HG02885 (cell line): ENCODE measurements at regions not wholly inside any gene's neighbourhood (a gene's known extent, or its start where the extent isn't known, plus 50 kb on each side); places are given as distances from the start of the nearest gene placed in this dataset.
"Not testable (repeated sequence)": the region's sequence is repeated elsewhere in the genome, so short reads cannot be mapped to it uniquely, and the experiment has no call there.

Experiments used
- ATAC-seq: cut with Tn5 transposase; IDR thresholded peaks from one replicate; pipeline ENCODE4 v1.9.1; 2021; ENCODE audit warnings: mild to moderate bottlenecking; ENCODE audit not compliant: unreplicated experiment, poor library complexity

DNA sequence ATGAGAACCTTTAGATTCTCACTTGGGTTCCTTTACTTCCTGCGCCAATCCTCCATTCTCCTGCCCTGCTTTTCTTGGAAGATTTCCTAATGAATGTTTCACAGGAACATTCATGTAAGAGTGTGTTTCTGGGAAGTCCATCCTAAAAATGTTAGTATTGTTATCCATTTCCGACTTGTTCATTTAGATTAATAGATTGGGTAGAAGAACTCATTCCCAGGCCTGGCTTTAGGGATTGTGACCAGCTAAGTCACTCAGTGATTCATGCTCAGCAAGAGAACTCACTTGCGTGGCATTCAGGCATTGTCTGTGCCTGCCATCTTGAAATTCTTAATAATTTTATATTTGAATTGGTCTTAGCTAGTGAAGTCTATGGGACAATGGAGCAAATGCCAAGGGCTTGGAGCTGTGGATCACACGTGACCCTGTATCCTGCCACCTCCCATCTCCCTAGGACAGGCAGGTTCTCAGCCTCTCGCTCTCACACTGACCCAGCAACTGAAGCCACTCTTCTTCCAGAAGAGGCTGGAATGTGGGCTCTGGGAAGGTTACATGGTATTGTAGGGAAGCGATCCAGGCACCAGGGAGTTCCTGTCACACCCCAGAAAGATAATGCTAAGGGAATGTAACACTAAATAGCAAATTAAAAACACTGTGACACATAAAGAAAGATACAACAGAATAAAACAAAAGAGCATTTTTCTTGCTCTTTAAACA lies 562.1 kb downstream of the TMA16 start:
- no peak for ATAC-seq

DNA sequence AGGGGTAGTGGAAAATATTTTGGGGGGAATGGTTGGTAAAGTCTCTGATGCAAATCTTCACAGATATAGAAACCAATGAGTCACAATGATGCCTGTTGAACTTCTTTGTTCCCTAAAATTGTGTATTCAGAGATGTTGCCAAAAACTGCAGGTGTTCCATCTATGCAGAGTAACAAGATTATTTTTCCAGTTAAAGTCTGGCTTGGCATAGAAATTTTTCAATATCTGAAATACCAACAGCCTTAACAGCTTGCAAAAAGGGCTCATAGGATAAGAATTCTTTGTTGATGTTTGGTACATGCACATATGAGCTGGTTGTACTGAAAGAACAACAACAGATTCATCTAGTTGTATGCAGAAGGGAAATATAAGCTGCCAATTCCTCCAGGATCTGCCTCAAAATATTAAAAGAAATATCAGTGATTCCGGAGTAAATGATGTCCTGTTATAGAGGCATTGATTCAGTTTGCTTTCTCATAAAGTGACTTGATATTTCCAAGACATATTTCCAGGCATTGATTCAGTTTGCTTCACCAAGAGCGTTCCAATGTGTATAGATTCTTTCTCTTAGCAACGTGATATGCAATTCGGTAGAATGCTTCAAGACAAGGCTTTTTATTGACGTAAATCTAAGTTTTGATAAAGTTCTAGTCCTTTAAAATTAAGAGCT lies 564.4 kb downstream of the TMA16 start:
- ATAC-seq = no peak

DNA sequence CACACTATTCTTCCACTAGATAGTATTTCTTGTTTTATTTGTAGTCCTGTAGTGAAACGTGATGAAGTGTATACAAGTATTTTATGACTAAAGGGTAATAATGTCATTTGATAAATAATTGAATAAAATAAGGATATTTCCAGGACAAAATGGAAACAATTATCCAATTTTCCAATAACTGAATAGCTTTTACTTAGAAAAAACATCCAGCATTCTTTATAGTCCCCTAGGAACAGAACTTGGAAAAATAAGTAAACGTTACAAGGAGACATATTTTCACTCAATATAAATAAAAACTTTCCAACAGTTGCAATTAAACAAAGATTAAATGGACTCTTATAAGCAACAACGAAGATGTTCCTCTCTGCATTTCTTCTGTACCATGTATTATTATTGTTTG lies 566.0 kb downstream of the TMA16 start:
- no peak for ATAC-seq

DNA sequence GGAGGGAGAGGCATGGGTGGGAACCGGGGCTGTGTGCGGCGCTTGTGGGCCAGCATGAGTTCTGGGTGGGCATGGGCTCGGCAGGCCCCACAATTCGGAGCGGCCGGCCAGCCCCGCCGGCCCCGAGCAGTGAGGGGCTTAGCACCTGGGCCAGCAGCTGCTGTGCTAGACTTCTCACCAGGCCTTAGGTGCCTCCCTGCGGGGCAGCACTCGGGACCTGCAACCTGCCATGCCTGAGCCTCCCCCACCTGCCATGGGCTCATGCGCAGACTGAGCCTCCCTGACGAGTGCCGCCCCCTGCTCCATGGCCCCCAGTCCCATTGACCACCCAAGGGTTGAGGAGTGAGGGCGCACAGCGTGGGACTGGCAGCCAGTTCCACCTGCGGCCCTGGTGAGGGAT lies 573.9 kb downstream of the TMA16 start:
- ATAC-seq = no peak

DNA sequence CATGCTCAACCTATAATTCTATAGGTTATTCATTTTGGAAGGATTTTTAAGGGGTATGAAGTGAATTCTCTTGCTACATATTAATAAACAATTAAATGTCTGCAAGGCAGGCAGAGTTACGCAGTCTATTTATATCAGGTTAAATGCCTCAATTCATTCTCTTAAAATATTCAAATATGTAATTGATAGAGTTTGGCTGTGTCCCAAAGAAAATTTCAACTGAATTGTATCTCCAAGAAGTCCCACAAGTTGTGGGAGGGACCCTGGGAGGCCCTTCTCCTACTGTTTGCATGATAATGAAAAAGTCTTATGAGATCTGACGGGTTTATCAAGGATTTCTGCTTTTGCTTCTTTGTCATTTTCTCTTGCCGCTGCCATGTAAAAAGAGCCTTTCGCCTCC lies 576.1 kb downstream of the TMA16 start:
- no peak for ATAC-seq

DNA sequence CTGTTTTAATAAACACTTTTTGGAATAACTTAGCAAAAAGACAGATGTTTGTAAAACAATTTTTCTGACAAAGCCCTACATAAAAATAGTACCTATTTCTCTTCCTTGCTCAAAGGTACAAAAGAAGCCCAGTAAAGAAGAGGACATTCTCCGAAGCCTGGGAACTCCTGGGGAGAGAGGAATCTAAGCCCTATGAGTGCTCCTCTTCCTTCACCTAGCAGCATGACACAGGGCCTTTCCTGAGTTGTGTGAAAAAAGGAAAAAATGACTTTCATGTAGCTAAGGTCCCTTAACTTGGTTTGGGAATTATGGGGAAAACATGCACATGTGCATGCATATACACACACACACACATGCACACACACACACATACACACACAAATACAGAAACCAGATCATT lies 586.9 kb downstream of the TMA16 start:
- ATAC-seq = no peak

DNA sequence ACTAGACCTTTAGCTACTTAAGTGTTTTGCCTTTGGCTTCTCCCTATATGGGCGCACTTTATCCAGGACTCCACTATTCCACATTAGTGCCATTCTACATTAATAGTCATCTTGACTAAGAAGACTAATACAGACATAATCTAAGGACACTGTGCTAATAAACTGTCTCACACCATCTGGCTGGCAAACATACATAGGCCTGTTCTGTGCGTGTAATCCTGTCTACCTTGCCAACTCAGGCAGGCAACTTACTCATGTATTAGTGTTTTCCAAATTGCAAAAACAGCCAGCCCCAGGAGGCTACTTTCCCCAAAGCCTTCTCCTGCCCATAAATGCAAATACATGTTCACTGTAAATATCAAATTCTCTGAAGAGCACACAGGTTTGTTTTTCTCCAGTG lies 587.3 kb downstream of the TMA16 start:
- ATAC-seq = no peak

DNA sequence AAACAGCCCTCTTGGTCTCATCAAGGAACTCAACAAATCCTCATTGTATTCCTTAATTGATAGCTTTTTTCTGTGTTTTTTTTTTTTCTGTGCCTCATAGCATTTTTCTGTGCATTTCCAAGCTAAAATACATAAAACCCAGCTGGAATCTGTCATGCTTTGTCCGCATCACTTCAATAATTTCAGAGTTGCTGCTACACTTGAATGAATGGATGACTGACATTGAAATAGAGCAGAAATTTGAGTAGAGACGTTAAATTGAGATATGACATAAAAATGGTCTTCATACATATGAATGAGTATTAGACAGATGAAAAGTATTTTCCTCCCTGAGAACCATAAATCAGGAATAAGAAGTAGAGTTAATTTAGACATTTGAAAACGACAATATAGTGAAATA lies 593.2 kb downstream of the TMA16 start:
- no peak for ATAC-seq

DNA sequence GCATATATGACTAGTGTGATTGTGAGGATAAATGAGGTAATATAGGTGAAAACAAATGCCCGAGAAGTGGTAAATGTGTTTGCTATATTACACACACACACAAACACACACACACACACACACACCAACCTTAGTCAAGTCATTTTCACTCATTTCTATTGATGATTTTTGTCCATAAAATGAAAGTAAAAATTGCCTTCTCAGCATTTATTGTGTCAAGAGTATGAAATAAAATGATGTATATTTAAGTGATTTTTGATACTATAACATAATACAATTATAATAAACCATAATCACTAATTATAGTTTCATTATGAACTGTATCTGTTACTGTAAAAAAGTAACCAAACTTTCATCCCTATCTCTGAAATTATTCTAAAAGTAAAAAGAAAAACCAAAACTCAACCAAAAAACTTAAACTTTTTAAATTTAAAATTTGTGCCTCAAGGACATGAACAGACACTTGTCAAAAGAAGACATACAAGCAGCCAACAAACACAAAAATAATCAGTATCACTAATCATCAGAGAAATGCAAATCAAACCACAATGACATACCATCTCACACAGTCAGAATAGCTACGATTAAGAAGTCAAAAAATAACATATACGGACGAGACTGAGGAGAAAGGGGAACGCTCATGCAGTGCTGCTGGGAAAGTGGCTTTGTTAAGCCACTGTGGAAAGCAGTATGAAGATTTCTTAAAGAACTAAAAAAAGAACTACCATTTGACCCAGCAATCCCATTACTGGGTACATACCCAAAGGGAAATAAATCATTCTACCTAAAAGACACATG lies 601.0 kb downstream of the TMA16 start:
- ATAC-seq = no peak

DNA sequence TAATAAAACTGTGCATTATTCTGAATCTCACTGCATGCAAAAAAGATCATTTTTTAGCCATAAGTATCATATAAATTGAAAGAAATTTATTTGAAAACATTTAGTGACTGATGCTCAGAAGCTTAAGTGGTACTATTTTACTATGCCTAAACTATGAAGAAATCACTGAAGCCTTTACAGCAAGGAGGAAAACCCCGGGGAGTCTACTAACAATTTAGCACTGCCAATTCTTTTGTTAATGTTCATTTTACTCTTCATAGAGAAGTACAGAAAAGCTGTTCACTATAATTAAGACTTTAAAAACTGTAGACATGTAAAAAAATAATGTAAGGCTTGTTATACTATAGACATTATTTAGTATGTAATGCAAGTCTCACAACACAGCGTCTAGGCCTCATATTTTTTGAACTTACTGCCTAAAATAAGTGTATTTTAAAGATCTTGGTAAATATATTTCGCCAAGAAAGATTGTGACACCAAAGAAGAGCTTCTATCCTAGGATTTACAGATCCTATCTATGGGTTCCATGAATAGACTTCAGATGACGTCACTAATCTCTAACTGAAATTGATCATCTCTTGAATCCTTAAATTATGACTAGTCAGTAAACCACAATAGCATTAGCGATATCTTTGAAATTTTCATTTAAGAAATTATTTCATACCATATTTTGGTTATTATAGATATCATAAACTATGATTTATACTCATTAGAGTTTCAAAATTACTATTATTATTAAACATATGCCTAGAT lies 602.5 kb downstream of the TMA16 start:
- ATAC-seq = no peak

DNA sequence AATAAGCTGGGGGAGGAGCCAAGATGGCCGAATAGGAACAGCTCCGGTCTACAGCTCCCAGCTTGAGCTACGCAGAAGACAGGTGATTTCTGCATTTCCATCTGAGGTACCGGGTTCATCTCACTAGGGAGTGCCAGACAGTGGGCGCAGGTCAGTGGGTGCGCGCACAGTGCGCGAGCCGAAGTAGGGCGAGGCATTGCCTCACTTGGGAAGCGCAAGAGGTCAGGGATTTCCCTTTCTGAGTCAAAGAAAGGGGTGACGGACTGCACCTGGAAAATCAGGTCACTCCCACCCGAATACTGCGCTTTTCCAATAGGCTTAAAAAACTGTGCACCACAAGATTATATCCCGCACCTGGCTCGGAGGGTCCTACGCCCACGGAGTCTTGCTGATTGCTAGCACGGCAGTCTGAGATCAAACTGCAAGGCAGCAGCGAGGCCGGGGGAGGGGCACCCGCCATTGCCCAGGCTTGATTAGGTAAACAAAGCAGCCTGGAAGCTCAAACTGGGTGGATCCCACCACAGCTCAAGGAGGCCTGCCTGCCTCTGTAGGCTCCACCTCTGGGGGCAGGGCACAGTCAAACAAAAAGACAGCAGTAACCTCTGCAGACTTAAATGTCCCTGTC lies 606.4 kb downstream of the TMA16 start:
- ATAC-seq = not testable (repeated sequence)

DNA sequence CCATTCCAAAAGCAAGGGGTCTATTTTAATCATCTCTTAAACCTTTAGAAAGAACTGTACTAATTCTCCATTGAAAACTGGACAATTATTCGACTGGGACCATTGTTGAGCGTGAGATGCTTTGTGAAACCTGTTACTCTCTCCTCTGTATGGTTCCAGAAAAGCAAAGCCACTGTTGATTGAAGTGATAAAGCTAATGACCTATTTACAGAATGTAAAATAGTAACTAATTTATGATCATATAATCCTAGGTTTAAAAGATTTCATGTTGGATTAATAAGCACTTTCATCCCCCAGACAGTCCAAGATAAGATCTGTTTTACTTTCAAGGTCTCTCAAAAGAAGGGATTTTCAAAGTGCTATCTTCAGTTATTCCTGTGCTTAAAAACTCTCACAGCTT lies 614.5 kb downstream of the TMA16 start:
- no peak for ATAC-seq

DNA sequence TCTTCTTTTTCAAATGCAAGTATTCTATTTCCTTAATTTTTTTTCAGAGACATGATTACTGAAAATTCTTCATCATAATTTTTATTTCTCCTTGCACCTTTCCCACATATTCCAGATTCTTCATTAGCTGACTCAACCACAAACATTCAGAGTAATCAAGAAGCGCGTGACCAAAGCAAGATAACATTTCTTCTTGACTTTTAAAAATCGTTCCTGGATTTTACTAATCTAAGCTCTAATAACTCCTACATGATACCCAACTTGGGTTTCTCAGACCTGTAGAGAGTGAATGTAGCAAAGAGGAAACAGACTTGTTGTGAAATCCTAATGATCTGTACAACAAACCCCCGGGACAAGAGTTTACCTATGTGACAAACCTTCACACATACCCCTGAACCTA lies 615.0 kb downstream of the TMA16 start:
- no peak for ATAC-seq

DNA sequence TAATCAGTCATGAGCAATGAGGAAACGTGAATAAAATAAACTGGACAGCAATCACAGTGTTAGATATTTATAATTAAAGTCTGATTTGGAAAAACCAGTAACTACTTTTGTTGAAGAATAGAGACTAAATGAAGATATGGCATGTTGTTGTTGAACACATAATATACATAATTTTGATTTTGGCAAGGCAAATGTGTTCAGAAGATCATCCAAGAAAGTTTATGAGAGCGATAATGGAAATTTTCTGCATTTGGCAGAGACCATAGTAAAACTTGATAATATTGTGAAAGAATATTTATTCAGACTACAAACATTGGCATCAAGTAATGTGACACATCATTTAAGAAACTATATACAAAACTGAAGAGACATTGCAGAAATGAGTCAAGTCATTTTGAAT lies 620.7 kb downstream of the TMA16 start:
- no peak for ATAC-seq

DNA sequence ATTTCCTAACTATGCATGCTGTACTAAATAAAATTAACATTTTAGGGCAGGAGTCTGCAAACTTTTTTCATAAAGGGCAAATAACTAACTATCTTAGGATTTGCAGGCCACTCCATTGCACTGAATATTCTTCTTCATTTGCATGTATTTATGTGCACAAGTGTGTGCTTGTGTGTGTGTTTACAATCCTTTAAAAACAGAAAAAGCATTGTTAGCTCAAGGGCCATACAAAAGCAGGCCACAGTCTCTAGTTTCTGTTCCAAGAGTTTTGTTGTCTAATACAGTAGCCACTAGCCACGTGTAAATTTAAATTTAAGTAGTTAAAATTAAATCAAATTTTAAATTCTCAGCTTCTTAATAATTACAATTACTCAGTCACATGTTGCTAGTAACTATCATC lies 621.8 kb downstream of the TMA16 start:
- no peak for ATAC-seq

DNA sequence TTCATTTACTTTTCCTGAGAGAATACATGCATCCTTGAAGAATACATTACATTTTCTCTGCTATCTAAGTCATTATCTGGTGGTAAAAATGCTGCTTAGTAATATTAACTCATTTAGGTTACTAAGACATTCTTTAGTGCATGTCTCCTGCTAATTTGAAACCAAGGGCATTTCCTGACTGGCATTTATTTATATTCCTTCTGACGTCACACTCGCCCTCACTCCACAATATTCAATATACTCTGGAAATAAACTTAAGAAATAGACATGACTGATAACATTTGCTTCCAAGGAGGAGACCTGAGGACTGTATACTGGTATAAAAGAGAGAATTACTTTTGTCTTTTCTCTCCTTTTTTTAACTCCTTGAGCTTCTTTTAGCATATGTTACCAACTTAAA lies 619.5 kb upstream of the SMIM31 start:
- ATAC-seq = no peak

DNA sequence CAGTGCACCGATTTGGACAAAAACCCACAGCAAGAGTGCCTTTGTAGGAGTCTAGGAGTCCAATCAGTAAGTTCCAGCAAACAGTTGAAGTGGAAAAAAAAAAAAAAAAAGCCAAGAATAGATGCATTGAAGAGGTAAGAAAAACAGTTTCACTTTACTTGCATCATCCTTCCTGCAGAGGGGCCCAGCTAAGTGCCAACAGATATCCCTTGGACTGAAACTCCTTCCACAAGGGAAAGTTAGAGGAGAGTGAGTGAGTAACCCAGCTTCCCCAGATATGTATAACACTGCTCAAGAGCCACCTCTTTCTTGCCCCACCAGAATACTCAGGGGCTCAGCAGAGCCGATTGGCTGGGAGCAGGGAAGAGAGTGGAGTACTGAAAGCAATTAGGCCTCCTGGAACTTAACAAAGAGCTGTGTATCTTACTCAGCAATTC lies 617.7 kb upstream of the SMIM31 start:
- peak; percentile 38 for ATAC-seq

DNA sequence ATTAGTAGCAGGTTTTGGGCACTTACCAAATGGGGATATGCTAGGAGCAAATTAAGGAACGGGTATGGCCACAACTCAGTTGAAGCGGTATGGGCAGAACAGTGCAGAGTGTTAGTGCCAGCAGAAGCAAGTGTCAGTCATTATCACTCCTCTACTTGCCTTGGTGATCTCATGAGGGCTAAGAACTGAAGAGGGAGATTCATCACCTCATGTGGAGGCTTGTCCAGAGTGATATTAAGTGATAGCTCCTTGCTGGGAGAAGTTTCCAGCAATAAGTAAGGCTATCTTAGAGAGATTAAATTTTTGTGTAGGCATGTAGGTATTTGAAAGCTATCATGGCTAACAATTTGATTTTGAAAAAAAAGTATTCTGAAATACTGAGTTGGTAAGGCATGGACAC lies 615.4 kb upstream of the SMIM31 start:
- no peak for ATAC-seq

DNA sequence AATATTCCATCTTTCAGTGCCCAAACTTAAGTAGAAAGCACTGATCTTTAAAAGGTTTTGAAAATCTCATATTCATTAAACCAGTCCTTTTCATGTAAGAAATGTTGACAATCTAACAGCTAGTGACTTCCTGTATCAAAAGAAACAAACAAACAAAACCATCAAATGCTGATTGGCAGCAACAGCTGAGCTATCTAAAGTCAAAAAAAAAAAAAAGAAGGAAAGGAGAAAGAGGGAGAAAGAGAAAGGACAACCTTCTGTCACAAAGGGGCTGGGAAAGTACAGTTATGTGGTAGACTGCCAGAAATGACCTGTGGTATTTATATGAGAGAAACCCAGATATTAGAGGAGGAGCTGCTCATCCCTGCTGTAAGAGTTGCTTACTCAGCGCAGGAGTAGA lies 614.6 kb upstream of the SMIM31 start:
- no peak for ATAC-seq

DNA sequence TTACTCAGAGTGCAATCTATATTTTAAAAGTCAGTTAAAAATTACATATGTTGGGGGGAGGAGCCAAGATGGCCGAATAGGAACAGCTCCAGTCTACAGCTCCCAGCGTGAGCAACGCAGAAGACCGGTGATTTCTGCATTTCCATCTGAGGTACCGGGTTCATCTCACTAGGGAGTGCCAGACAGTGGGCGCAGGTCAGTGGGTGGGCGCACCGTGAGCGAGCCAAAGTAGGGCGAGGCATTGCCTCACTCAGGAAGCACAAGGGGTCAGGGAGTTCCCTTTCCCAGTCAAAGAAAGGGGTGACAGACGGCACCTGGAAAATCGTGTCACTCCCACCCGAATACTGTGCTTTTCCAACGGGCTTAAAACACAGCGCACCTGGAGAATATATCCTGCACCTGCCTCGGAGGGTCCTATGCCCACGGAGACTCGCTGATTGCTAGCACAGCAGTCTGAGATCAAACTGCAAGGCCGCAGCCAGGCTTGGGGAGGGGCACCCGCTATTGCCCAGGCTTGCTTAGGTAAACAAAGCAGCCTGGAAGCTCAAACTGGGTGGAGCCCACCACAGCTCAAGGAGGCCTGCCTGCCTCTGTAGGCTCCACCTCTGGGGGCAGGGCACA lies 612.1 kb upstream of the SMIM31 start:
- ATAC-seq = not testable (repeated sequence)
